Cardiac septum (tissue), 1 donor: ENCODE measurements at regions not wholly inside any gene's neighbourhood (a gene's known extent, or its start where the extent isn't known, plus 50 kb on each side); places are given as distances from the start of the nearest gene placed in this dataset.

ENCODE experiments used
- DNase-seq: peaks from one replicate; pipeline ENCODE4 v3.0.0-alpha.2; 2020; ENCODE audit warnings: low spot score
- intact Hi-C: fragments of 100-400 bp; cut with DNase I; formaldehyde crosslinking; loops from one replicate; pipeline ENCODE4 v1.14.0; 2022
- donor health status: DM: no; HTN: no; CAD: no.

DNA sequence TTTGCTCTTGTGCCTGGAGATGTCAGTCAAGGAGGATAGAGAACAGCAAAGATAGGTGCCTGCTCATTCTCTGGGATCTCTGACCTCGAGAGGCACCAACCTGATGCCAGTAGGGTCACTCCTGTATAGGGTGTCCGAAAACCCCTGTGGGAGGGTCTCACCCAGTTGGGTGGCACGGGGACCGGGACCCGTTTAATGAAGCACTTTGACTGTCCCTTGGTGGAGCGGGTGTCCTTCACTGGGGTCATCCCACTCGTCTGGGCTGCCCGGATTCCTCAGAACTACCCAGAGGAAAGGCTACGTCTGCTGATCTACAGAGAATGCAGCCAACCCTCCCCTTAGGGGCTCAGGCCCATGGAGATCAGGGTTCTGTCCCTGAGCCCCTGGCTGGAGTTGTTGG is 157.6 kb downstream of the CAPZA3 start:
- intact Hi-C loops: no loop called here
- DNase-seq: no peak

DNA sequence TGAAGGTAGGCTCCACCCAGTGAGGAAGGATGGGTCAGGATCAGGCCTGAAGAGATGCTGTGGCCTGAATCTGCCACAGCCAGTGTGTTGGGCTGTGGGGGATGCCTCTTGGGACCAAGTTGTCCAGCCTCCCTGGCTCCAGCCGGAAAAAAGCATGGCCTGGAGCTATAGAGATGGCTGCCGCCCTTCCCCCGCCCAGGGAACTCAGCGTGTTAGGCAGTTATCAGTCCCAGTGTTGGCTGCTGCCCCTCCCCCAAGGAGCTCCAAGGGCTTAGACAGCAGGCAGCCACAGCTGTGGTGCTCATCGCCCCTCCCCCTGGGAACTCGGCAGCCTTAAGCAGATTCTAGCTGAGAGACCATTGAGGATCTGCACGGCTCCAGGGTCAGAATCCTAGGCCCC is 158.0 kb downstream of the CAPZA3 start:
- no peak for DNase-seq
- intact Hi-C loops: no loop called here

DNA sequence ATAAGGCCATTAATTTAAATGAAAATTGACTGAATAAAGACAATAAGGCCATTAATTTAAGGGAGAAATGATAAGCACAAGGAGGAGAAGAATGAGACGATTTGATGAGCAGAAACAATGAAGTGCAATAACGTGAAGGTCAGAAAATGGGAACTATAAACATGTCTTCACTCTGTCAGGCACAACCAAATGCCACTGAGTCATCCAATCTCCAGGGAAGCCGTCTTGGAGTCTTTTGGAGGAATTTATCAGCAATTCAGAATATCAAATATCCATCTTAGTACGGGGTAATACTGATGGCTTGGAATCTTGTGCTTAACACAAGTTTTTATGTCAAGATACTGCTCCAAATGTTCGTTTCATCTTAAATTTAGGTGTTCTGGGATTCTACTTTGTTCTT is 159.9 kb downstream of the CAPZA3 start:
- intact Hi-C loops: no loop called here
- DNase-seq: no peak

DNA sequence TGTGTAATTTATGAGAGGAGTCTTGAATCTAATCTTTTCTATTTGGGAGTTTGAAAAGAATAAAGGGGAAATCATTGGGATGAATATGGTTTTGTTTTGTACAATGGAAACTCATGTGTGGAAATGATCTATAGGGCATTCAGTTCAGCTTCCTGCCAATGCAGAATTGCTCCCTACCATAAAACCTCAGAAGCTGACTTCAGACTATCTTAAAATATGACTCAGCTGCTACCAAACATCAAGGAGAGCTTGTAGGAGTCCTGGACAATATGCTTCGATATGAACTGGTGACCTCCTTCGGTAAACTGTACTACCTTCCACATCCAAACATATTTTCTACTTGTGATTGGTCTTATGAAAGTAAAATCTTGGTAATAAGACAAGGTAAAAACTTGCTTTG is 160.6 kb downstream of the CAPZA3 start:
- intact Hi-C loops: no loop called here
- DNase-seq: no peak

DNA sequence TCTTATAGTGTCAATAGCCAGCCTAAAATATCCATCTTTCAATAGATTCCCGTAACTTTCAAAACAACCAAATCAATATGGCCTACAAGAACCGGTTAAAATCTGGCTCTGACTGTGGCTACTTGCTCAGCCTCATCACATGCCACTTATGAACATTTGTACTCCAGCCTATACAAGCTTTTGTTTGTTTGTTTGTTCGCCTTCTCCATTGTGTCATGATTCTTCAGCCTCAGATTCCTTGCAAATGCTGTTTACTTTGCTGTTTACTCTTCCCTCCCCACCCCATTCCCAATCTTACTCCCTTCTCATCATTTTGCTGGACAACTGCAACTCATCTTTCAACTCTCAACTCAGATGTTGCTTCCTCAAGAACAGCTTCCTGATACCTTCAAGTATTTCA is 161.2 kb downstream of the CAPZA3 start:
- intact Hi-C loops: no loop called here
- no peak for DNase-seq

DNA sequence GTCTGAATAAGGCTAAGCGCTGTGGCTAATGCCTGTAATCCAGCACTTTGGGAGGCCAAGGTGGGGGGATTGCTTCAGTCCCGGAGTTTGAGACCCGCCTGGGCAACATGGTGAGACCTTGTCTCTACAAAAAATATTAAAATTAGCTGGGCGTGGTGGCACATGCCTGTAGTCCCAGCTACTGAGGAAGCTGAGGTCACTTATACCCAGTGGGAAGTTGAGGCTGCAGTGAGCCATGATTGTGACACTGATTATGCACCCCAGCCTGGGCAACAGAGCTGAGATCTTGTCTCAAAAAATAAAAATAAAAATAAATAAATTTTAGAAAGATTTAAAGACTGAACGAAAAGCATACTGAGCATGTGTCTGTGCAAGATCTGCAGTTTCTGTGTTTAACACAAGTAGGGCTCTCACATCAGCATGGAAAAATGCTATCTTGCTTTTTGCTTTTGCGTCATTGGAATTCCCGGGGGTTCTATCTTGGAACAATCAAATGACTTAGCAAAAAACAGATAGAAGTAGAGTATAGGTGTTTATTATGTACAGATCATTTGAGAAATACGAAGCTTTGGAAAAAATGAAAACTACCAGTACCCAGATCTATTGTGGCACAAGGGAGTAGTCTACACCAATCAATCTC is 161.9 kb downstream of the CAPZA3 start:
- DNase-seq: no peak
- intact Hi-C loops: no loop called here

DNA sequence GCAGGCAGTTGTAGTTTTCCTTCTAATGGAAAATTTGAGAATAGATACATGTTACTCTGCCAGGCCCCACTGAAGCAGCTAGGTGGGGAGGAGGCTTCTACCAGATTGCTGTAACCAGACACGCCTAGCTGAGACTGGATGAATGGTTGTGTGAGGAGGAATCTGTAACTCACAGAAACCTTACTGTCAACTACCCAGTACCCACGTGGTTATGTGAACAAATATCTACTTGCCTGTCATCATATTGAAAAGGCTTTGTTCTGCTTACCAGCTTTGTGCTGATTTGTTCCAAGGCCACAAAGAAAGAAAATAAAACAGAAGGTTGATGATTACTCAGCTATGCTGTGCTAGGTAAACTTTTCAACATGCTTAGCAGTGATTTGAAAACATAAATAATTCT is 167.2 kb downstream of the CAPZA3 start:
- DNase-seq: no peak
- intact Hi-C loops: loop anchor here (5.0 kb wide), 1 partner anchor 127 kb away; no protein-coding TSS in a partner anchor

DNA sequence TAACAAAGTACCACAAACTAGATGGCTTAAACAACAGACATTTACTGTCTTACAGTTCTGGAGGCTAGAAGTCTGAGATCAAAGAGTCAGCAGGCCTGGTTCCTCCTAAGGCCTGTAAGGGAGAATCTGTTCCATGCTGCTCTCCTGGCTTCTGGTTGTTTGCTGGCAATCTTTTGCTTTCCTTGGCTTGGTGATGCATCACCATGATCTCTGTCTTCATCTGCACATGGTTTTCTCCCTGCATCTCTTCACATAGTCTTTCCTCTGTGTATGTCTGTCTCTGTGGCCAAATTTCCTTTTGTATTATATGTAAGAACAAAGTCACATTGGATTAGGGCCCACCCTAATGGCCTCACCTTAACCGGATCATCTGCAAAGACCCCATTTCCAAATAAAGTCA is 168.5 kb downstream of the CAPZA3 start:
- no peak for DNase-seq
- intact Hi-C loops: loop anchor here (5.0 kb wide), 1 partner anchor 126 kb away; no protein-coding TSS in a partner anchor

DNA sequence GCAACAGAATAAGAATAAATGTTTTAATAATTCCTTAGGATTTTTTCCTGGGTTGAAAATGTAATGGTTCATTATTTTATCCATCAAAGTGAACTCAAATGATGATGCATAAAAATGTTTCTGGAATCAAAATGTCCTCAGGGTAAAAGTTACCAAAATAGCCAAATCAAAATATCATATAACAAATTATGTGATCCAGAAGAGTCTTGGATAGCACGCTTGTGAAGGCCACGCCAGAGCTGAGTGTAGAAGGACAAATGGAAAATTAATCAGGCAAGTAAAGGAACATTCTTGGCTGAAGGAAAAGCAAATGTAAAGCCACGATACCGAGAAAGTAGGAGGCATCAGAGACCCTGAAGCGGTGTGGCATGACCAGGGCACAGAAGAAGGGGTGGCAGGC is 169.2 kb downstream of the CAPZA3 start:
- intact Hi-C loops: loop anchor here (5.0 kb wide), 1 partner anchor 125 kb away; no protein-coding TSS in a partner anchor
- no peak for DNase-seq

DNA sequence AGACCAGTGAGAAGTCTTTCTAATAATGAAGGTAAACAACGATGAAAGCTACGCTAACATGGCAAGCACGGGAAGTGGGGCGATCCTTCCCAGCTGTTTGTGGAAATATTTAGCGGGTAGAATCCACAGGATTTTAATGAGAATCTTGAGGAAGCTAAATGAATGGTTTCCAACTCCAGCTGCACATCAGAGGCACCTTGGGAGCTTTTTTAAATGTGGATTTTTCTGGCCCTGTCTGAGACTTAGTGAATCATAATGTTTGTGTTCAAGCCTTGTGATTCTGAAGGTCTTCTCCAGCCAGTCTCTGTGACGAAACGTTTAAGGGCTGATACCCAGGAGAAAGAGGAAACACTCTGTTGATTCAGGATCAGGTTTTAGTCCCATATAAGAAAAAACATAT is 169.8 kb downstream of the CAPZA3 start:
- intact Hi-C loops: loop anchor here (5.0 kb wide), 1 partner anchor 125 kb away; no protein-coding TSS in a partner anchor
- DNase-seq: no peak

DNA sequence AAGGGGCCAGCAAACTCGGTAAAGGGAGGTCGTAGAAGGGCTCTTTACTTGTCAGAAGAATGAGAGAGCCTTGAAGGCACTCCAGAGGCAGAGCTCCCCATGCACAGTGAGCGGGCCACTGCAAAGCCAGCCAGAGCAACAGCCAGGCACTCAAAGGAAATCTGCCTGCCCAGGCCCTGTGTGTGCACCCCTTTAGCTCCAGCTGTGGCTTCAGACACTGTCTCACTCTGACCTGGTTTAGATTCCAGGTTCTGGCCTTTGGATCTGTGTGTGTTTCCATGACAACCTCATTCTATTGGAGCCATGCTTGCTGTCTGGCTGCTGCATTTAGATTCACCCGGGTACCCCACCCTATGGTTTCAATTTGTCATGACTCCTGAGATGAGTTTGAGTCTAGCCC is 170.3 kb downstream of the CAPZA3 start:
- DNase-seq: no peak
- intact Hi-C loops: loop anchor here (5.0 kb wide), 1 partner anchor 124 kb away; no protein-coding TSS in a partner anchor

DNA sequence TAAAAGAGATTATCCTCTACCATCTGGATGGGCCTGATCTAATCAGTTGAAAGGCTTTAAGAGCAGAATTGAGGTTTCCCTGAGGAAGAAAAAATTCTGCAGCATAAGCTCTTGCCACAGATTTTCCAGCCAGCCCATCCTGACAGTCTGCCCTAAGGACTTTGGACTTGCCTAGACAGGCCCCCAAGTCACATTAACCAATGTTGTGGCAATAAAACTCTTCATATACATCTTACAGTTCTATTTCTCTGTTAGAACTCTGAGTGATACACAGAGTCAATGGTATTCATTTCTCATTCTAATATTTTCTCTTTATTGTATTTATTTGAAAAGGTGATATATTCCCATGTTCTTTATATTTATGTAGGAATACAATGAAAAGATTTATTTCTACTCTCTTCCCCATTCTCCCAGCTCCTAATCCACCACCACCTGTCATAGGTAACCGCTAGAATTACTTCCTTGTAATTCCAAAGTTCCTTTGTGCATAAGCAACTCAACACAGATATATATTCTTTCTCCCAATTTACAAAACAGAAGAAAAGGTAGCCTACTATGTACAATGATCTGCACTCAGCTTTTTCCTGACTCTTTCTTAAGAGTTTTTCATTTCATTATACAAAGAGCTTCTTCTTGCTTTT is 182.1 kb downstream of the CAPZA3 start:
- no peak for DNase-seq
- intact Hi-C loops: no loop called here

DNA sequence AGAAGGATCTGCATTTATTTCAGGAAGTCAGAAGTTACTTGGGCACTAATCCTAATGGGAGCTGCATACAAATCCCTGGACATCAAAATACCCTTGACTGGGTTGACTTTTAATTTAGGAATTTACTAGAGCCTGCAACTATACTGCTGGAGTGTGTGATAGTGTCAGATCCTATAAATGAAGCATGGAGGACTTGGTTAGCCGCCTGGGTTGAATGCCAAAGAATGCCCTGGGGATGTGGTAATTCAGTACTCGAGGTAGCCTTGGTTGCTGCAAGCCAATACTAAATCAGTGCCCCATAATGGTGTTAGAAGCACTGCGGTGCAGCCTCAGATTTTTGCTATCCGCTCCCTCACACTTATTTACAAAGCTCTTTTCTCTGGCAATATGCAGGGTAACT is 184.9 kb downstream of the CAPZA3 start:
- no peak for DNase-seq
- intact Hi-C loops: no loop called here

DNA sequence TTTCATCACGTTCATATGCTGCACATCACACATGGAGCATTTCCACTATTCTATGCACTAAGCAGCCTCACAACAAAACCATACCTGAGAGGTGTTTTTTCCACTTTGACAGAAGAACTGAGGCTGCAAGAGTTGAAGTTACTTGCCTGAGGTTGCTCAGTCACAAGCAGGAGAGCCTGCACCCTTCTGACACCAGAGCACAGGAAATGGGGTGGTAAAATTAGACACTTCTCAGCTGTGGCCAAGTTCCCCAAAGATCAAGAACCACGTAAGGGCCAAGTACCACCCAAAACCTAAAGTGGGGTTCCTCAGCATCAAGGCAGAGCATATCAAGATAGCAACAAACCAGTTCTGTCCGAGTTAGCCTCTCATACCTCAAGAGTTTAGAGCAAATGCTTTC is 185.8 kb downstream of the CAPZA3 start:
- intact Hi-C loops: no loop called here
- no peak for DNase-seq

DNA sequence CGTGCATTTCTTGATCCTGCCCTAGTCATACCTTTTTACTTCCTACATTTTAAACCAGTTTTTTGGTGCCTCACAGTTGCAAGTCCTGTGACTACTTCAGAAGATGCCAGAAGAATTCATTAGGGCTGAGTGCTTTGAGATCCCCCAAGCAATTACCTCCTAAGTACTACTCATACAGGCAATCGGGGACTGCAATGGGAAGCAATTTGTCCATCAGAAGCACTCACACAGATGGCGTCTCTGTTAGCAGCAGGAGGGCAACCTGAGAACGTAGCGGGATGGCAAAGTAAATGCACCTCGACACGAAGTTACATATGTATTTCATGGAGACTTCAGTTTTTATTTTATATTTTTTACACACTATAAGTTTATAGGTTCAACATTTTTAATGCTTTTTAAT is 188.3 kb downstream of the CAPZA3 start:
- intact Hi-C loops: no loop called here
- no peak for DNase-seq

DNA sequence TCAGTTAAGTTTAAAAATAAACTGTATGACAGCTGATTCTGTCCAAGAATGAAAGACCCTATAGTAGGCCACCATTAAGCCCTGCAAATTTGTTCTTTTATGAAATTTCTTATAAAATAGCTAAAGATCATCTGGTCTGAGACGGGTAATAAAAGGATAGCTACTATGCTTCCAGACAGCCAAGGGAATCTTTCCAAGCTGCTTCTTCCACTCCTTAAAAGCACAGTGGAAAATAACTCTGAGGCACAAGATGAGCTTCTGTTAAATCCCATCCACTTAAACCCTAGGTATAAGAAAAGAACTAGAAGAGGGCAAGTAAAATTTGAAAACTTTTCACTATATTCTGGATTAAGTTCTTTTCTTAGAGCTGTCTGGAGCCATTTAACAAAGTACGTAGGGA is 194.3 kb downstream of the CAPZA3 start:
- no peak for DNase-seq
- intact Hi-C loops: no loop called here

DNA sequence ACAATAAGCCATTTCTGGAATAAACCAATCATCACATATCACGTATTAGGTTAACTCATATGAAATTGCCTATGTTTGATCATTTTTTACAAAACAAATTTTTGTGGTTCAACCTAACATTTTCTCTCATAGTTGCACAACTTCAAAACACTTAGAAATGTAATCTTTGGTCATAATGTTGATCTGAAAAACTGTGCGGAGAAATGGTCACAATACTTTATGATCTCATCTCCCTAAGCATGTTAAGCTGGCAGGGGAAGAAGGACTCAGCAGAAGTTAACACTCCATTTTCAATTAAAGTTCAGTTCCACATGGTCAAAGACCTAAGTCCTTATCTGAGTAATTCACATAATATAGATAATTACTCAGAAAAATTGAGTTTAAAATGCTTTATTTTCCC is 194.8 kb downstream of the CAPZA3 start:
- intact Hi-C loops: no loop called here
- DNase-seq: no peak

DNA sequence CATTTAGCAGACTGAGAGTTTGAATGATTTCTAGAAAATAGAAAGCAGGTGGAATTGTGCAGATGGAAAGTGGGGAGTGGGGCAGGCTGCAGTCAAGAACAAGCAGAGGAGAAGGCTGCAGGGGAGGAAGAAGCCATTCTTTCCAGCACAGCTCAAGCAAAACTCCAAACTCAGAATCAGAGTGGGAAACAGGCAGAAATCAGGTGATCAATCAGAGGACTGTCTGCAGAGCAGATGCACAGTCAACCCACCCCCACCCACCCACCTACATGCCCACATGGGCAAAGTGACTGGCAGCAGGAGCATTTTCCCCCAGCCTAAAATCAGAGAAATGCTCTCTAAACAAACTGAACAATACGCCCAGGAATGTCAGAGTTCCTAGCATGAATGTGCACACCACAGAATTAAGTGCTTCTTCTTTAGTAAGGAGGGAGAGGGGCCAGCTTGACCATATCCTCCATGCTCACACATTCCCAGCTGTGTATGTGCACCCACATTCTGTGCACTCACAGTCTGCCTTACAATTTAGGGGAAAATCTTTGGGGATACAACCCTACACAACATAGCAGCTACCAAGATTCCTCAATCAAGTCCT is 194.1 kb upstream of the PLEKHA5 start:
- intact Hi-C loops: no loop called here
- DNase-seq: no peak

DNA sequence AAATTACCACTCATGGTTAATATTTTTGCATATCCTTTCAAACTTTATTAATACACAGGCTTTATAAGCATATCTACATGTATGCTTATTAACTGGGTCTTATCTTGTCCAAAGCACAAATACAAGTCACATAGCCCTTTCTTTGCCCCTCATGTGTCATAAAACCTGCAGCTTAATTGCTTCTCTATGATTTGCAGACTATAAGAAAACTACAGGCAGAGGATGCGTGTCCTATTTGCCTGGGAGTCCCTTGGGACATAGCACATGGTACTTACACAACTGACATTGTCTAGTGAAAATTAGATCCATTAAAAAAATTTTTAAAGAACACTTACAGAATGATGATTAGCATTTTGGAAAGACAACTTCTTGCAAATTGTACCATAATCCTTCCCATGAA is 190.5 kb upstream of the PLEKHA5 start:
- intact Hi-C loops: no loop called here
- no peak for DNase-seq

DNA sequence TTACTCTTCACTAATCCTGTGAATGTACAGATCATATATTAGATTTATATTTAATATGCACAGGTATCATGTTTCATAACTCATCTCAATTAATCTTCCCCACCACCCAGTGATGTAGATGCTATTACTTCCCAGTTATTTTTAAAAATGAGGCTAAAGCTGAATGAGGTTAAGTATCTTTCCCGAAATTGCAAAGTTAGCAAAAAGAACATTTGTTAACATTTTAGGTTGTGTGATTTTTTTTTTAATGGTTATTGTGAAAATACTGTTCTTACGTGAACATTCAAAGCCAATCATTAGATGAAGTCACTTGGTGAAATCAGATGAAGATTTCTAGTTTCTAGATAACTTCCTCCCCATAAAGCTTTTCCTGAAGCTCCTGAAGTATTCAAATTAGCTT is 186.9 kb upstream of the PLEKHA5 start:
- no peak for DNase-seq
- intact Hi-C loops: no loop called here

DNA sequence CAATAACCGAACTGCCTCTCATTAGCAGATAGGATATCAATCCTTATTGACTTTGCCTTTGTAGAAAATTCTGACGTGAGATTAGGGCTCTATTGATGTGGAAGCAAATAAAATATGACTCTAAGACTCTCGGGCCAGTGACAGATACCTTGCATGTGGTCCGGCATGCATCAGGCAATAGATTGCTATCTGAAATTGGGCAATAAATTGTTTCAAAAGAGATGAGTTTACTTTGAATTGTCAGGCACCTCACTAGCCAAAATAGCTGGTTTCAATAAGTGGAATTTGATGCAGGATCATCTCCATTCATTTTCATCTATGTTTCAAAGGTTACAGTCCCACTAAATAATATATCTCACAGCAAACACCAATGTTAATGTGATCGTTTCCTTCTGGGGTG is 186.3 kb upstream of the PLEKHA5 start:
- intact Hi-C loops: no loop called here
- DNase-seq: no peak
